Dendritic cell treated with granulocyte-macrophage colony-stimulating factor and Interleukin-4, amounts not matched to agents 40 ng/mL and 50 ng/mL, for 4 days (primary cell): ENCODE measurements at regions not wholly inside any gene's neighbourhood (a gene's known extent, or its start where the extent isn't known, plus 50 kb on each side); places are given as distances from the start of the nearest gene placed in this dataset.

Experiments used
- H3K27ac Mint-ChIP-seq: one replicate; pipeline ENCODE4 v1.8.0; 2022; ENCODE audit warnings: mild to moderate bottlenecking, mixed read lengths
- H3K27me3 Mint-ChIP-seq: one replicate; pipeline ENCODE4 v1.8.0; 2022; ENCODE audit warnings: mild to moderate bottlenecking, mixed read lengths
- H3K36me3 Mint-ChIP-seq: one replicate; pipeline ENCODE4 v1.8.0; 2022; ENCODE audit warnings: low read depth, mixed read lengths
- H3K4me1 Mint-ChIP-seq: one replicate; pipeline ENCODE4 v1.8.0; 2022; ENCODE audit warnings: low read depth, mixed read lengths
- H3K4me3 Mint-ChIP-seq: one replicate; pipeline ENCODE4 v1.8.0; 2022; ENCODE audit warnings: mild to moderate bottlenecking, moderate library complexity, mixed read lengths
- H3K9me3 Mint-ChIP-seq: one replicate; pipeline ENCODE4 v1.8.0; 2022; ENCODE audit warnings: mixed read lengths
- intact Hi-C: fragments of 100-400 bp; cut with micrococcal nuclease; formaldehyde crosslinking; loops from one replicate; pipeline ENCODE4 v1.15.0; 2022

DNA sequence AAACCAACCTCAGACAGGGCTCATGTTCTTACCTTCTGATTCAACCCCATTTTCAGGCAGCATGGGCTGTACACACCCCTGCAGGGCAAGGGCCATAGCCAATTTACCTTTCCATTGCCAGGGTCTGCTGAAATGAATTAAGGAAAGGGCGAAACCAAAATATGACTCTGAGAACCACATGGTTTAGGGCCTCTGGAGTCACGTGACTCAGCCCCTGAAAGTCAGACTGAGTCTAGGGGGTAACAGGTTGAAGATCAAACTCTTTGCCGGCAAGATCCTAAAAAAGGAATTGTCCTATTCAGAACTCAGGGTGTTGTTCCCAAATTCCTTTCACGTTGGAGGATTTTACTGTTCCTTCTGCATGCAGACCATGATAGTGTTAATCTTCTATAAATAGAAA is 118.9 kb downstream of the RAB11FIP2 start:
- intact Hi-C loops = no loop called here
- no peak overlapping the region for H3K4me3 Mint-ChIP-seq
- H3K9me3 Mint-ChIP-seq = no peaks in the 10 kb centered on the region
- no peaks in the 10 kb centered on the region for H3K36me3 Mint-ChIP-seq
- H3K27me3 Mint-ChIP-seq = no peaks in the 10 kb centered on the region
- no peak overlapping the region for H3K27ac Mint-ChIP-seq
- H3K4me1 Mint-ChIP-seq = no peaks in the 10 kb centered on the region

GRCh38 chr10:117928281-117928680 is 118.5 kb downstream of the RAB11FIP2 start:
- no peaks in the 10 kb centered on the region for H3K27me3 Mint-ChIP-seq
- H3K9me3 Mint-ChIP-seq = no peaks in the 10 kb centered on the region
- H3K4me1 Mint-ChIP-seq = no peaks in the 10 kb centered on the region
- no peak overlapping the region for H3K27ac Mint-ChIP-seq
- H3K4me3 Mint-ChIP-seq = no peak overlapping the region
- no peaks in the 10 kb centered on the region for H3K36me3 Mint-ChIP-seq
- intact Hi-C loops = no loop called here

- Mint-ChIP-seq H3K27me3 (no peaks in the 10 kb centered on the region), H3K27ac (no peak overlapping the region), H3K4me3 (no peak overlapping the region), H3K36me3 (no peaks in the 10 kb centered on the region), H3K4me1 (no peaks in the 10 kb centered on the region), H3K9me3 (no peaks in the 10 kb centered on the region)
- intact Hi-C loops = no loop called here
Measured at GRCh38 chr10:117928741-117929140, 118.0 kb downstream of the RAB11FIP2 start.

DNA sequence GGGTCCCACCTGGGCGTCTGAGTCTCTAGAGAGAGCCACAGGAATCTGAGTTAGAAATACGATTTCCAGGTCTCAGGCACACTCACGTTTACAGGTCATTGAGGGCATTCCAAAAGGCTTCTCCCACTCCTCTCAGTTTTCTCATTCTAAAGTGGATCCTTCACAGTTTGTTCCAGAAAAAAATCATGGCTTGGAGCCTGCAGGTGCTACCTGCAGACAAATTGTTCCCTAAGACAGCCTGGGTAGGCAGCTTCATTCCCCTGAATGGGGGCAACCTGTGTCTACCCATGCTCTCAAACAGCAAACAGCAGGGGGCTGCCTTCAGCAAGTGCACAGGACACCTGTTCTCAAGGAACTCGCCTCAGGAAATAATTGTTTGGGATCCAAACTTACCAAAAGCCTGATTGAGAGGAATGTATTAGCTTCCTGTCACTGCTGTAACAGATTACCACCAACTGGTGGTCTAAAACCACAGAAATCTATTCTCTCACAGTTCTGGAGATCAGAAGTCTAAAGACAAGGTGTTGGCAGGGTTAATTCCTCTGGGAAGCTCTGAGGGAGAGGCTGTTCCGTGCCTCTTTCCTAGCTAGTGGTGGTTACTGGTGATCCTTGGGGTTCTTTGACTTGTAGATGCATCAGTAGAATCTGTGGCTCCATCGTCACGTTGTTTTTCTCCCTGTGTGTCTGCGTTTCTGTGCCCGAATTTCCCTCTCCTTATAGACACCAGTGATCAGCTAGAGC is 117.2 kb downstream of the RAB11FIP2 start:
- intact Hi-C loops = no loop called here
- Mint-ChIP-seq H3K36me3 (no peaks in the 10 kb centered on the region), H3K4me3 (no peak overlapping the region), H3K27me3 (peaks cover under 1% of the 10 kb centered on the region), H3K4me1 (no peaks in the 10 kb centered on the region), H3K27ac (no peak overlapping the region), H3K9me3 (no peaks in the 10 kb centered on the region)

- Mint-ChIP-seq H3K9me3 (no peaks in the 10 kb centered on the region), H3K27ac (no peak overlapping the region), H3K36me3 (no peaks in the 10 kb centered on the region), H3K4me1 (no peaks in the 10 kb centered on the region), H3K27me3 (peaks cover 5% of the 10 kb centered on the region), H3K4me3 (no peak overlapping the region)
- intact Hi-C loops = no loop called here
Measured at GRCh38 chr10:117931078-117931477, 115.7 kb downstream of the RAB11FIP2 start.

DNA sequence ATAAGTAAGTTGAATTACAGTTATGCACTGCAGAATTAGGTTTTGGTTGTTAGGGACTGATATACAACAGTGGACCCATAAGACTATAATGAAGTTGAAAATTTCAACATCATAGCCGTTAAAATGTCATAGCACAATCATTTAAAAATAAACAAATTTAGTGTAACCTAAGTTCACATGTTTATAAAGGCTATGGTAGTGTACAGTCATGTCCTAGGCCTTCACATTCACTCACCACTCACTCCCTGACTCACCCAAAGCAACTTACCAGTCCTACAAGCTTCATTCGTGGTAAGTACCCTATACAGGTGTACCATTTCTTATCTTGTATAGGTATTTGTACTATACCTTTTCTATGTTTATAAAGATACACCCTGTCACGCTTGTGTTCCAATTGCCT is 113.7 kb downstream of the RAB11FIP2 start:
- Mint-ChIP-seq H3K9me3 (no peaks in the 10 kb centered on the region), H3K36me3 (no peaks in the 10 kb centered on the region), H3K4me1 (no peaks in the 10 kb centered on the region), H3K27me3 (peaks cover 5% of the 10 kb centered on the region), H3K27ac (no peak overlapping the region), H3K4me3 (no peak overlapping the region)
- intact Hi-C loops = no loop called here

DNA sequence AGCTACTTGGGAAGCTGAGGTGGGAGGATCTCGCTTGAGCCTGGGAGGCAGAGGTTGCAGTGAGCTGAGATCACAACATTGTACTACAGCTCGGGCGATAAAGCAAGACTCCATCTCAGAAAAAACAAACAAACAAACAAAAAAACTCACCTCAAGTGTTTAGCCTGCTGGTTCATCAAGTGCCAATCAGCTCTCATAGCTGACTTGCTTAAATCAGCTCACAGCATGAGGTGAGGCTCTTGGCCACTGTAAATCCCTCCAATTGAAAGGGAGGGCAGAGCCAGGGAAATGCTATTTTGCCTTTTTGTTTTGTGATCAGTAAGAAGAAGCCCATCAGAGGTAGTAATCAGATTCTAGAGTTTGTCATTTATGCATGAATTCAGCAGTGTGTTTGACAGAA is 112.3 kb downstream of the RAB11FIP2 start:
- Mint-ChIP-seq H3K36me3 (no peaks in the 10 kb centered on the region), H3K27ac (no peak overlapping the region), H3K9me3 (no peaks in the 10 kb centered on the region), H3K27me3 (peaks cover 5% of the 10 kb centered on the region), H3K4me1 (no peaks in the 10 kb centered on the region), H3K4me3 (no peak overlapping the region)
- intact Hi-C loops = no loop called here

GRCh38 chr10:117936141-117936540 is 110.6 kb downstream of the RAB11FIP2 start:
- intact Hi-C loops = no loop called here
- no peak overlapping the region for H3K4me3 Mint-ChIP-seq
- H3K9me3 Mint-ChIP-seq = no peaks in the 10 kb centered on the region

GRCh38 chr10:117936566-117936965 is 110.2 kb downstream of the RAB11FIP2 start:
- H3K9me3 Mint-ChIP-seq = no peaks in the 10 kb centered on the region
- H3K4me1 Mint-ChIP-seq = no peaks in the 10 kb centered on the region
- H3K27me3 Mint-ChIP-seq = peaks cover 5% of the 10 kb centered on the region
- H3K27ac Mint-ChIP-seq = no peak overlapping the region
- H3K4me3 Mint-ChIP-seq = no peak overlapping the region
- intact Hi-C loops = no loop called here
- no peaks in the 10 kb centered on the region for H3K36me3 Mint-ChIP-seq

More at GRCh38 chr10:117936141-117936540, 110.6 kb downstream of the RAB11FIP2 start:
- Mint-ChIP-seq H3K27ac (no peak overlapping the region), H3K36me3 (no peaks in the 10 kb centered on the region), H3K27me3 (peaks cover 5% of the 10 kb centered on the region), H3K4me1 (no peaks in the 10 kb centered on the region)

GRCh38 chr10:117936976-117937375 is 109.8 kb downstream of the RAB11FIP2 start:
- Mint-ChIP-seq H3K9me3 (no peaks in the 10 kb centered on the region), H3K4me1 (no peaks in the 10 kb centered on the region), H3K4me3 (no peak overlapping the region), H3K36me3 (no peaks in the 10 kb centered on the region), H3K27ac (no peak overlapping the region), H3K27me3 (peaks cover 5% of the 10 kb centered on the region)
- intact Hi-C loops = no loop called here

DNA sequence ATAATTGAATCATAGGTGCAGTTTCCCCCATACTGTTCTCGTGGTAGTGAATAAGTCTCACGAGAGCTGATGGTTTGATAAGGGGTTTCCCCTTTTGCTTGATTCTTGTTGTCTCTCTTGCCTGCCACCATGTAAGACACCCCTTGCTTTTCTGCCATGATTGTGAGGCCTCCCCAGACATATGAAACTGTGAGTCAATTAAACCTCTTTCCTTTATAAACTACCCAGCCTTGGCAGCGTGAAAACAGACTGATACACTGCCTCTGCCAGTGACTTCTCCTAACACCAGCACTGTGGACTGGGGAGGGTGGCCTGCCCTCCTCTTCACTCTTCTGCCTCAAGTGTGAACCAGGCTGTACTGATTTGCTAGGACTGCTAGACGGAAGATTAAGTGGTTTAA is 108.6 kb downstream of the RAB11FIP2 start:
- H3K4me1 Mint-ChIP-seq = no peaks in the 10 kb centered on the region
- peaks cover 5% of the 10 kb centered on the region for H3K27me3 Mint-ChIP-seq
- H3K27ac Mint-ChIP-seq = no peak overlapping the region
- no peak overlapping the region for H3K4me3 Mint-ChIP-seq
- H3K9me3 Mint-ChIP-seq = no peaks in the 10 kb centered on the region
- intact Hi-C loops = no loop called here
- H3K36me3 Mint-ChIP-seq = no peaks in the 10 kb centered on the region

GRCh38 chr10:117942226-117942625 is 104.5 kb downstream of the RAB11FIP2 start:
- Mint-ChIP-seq H3K9me3 (no peaks in the 10 kb centered on the region), H3K27me3 (no peaks in the 10 kb centered on the region), H3K36me3 (no peaks in the 10 kb centered on the region), H3K4me1 (no peaks in the 10 kb centered on the region), H3K4me3 (no peak overlapping the region), H3K27ac (no peak overlapping the region)
- intact Hi-C loops = no loop called here

GRCh38 chr10:117944676-117945447 is 101.9 kb downstream of the RAB11FIP2 start:
- Mint-ChIP-seq H3K27ac (no peak overlapping the region), H3K4me1 (no peaks in the 10 kb centered on the region), H3K9me3 (no peaks in the 10 kb centered on the region), H3K36me3 (no peaks in the 10 kb centered on the region), H3K4me3 (no peak overlapping the region), H3K27me3 (no peaks in the 10 kb centered on the region)
- intact Hi-C loops = no loop called here

DNA sequence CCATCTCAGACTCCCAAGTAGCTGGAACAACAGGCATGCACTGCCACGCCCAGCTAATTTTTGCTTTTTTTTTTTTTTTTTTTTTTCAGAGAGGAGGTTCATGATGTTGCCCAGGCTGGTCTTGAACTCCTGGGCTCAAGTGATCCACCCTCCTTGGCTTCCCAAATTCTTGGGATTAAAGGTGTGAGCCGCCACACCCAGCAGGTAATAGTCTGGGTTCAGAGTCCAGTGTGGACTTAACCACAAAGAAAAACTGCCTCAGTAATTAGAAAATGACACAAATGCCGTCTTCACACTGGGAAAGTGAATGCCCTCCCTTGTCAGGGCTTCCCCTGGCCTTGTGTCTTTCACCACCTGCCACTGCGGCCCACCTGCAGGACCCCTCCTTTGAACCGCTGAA is 101.1 kb downstream of the RAB11FIP2 start:
- no peaks in the 10 kb centered on the region for H3K27me3 Mint-ChIP-seq
- intact Hi-C loops = no loop called here
- H3K9me3 Mint-ChIP-seq = no peaks in the 10 kb centered on the region
- H3K36me3 Mint-ChIP-seq = no peaks in the 10 kb centered on the region
- no peak overlapping the region for H3K27ac Mint-ChIP-seq
- no peaks in the 10 kb centered on the region for H3K4me1 Mint-ChIP-seq
- no peak overlapping the region for H3K4me3 Mint-ChIP-seq
